Mucosa of descending colon (tissue), 3 donors: ENCODE measurements at regions not wholly inside any gene's neighbourhood (a gene's known extent, or its start where the extent isn't known, plus 50 kb on each side); places are given as distances from the start of the nearest gene placed in this dataset.
"Not testable (repeated sequence)": the region's sequence is repeated elsewhere in the genome, so short reads cannot be mapped to it uniquely, and the experiment has no call there.

Experiments used
- ATAC-seq: fragments of 200-7000 bp; cut with Tn5 transposase; one replicate; pipeline ENCODE4 v1.9.1; 2020; ENCODE audit warnings: mild to moderate bottlenecking, moderate library complexity
- DNase-seq, 3 donors: peaks; one replicate each; pipeline ENCODE4 v3.0.0-alpha.2; 2020
- H3K36me3 ChIP-seq: fragments of 200-600 bp; one replicate; pipeline ENCODE4 v1.8.0; 2021; ENCODE audit warnings: low read depth, mild to moderate bottlenecking
- H3K4me1 ChIP-seq: fragments of 200-600 bp; one replicate; pipeline ENCODE4 v1.8.0; 2021; ENCODE audit warnings: low read depth, mild to moderate bottlenecking
- H3K4me3 ChIP-seq: fragments of 200-600 bp; one replicate; pipeline ENCODE4 v1.8.0; 2021; ENCODE audit warnings: mild to moderate bottlenecking
- H3K9me3 ChIP-seq: fragments of 200-600 bp; one replicate; pipeline ENCODE4 v1.8.0; 2021; ENCODE audit warnings: mild to moderate bottlenecking
- CTCF ChIP-seq: fragments of 200-600 bp; IDR thresholded peaks from one replicate; pipeline ENCODE4 v1.8.0; 2022; ENCODE audit warnings: antibody characterized with exemption, mild to moderate bottlenecking
- intact Hi-C, 2 donors: fragments of 100-400 bp; cut with DNase I in 1 of 2; cut with micrococcal nuclease in 1 of 2; formaldehyde crosslinking; loops; one replicate each; pipeline versions ENCODE4 v1.11.0 to v1.11.1; 2022; cut with DNase I, micrococcal nuclease
- donor health status: DM: no; HTN: no; CAD: no; lungs with moderate emphysema.
- donor health status: DM: no; HTN: no; CAD: no.
- donor health status: DM: no; HTN: yes; CAD: no.

GRCh38 chrX:122363112-122363795, 820.8 kb upstream of the GRIA3 start:
- ATAC-seq (no peak), DNase-seq (no peak)
- Histone ChIP-seq H3K4me1 (no peaks in the 10 kb centered on the region), H3K4me3 (no peak overlapping the region), H3K36me3 (no peaks in the 10 kb centered on the region), H3K9me3 (no peaks in the 10 kb centered on the region)
- TF ChIP-seq CTCF = no peak
- intact Hi-C loops = no loop called here

DNA sequence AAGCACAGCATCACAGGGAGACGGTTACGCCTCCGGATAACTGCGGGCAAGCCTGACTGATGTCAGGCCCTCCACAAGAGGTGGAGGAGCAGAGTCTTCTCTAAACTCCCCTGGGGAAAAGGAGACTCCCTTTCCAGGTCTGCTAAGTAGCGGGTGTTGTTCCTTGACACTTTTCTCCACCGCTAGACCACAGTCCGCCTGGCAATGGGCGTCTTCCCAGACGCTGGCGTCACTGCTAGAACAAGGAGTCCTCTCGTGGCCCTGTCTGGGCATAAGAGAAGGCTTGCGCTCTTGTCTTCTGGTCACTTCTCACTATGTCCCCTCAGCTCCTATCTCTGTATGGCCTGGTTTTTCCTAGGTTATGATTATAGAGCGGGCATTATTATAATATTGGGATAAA, 808.5 kb upstream of the GRIA3 start:
- ATAC-seq, H3K4me1 ChIP-seq, H3K36me3 ChIP-seq, intact Hi-C loops, H3K9me3 ChIP-seq, H3K4me3 ChIP-seq, DNase-seq: not testable (repeated sequence)

- no peak for TF ChIP-seq CTCF
- Histone ChIP-seq H3K9me3 (no peaks in the 10 kb centered on the region), H3K4me3 (no peak overlapping the region), H3K36me3 (no peaks in the 10 kb centered on the region), H3K4me1 (no peaks in the 10 kb centered on the region)
- ATAC-seq (no peak), DNase-seq (no peak)
- intact Hi-C loops = no loop called here
These were observed 795.1 kb upstream of the GRIA3 start for GRCh38 chrX:122389005-122389404.

DNA sequence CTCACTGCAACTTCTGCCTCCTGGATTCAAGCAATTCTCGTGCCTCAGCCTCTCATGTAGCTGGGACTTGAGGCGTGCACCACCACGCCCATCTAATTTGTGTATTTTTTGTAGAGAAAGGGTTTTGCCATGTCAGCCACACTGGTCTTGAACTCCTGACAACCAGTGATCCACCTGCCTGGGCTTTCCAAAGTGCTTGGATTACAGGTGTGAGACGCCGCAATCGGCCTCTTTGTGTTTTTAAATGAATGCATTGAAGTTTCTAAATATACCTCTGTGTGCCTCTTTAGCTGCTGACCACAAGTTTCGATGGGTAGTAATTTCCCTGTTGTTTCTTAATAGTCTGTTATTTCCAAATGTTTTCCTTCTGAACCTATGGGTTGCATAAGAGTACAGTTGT, 765.3 kb upstream of the GRIA3 start:
- DNase-seq (no peak), ATAC-seq (no peak)
- Histone ChIP-seq H3K9me3 (no peaks in the 10 kb centered on the region), H3K4me1 (no peaks in the 10 kb centered on the region), H3K36me3 (no peaks in the 10 kb centered on the region), H3K4me3 (no peak overlapping the region)
- no peak for TF ChIP-seq CTCF
- intact Hi-C loops = no loop called here

DNA sequence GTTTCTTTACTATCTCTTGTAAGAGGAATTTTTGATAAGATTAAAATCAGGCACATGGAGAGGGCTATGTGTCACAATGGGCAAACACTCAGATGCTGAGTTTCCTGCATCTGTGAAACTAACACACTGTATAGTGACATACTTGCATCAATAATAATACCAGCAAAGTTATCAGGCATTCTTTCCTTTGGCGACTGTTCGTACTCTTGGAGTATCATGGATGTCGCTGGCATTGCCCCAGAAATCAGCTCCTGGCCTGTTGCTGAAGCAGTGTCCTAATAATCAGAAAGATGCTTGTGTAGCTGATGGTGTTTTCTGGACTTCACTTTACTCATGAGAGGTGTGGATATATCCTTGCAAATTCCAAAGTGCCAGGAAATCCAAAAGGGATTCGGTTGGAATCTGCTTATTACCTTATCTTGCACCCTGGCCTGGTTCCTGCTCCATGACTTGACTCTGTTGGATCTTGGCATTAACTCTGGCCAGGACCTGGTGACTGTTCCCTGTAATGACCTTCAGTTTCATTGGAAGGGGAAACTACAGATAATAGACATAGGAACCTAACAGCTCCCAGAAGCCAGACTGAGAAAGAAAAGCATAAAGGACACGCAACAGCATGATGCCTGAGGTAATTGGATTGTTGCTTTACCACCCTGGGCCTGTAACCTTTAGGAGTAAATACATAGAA, 762.5 kb upstream of the GRIA3 start:
- no peaks in the 10 kb centered on the region for H3K36me3 ChIP-seq
- no peaks in the 10 kb centered on the region for H3K4me1 ChIP-seq
- intact Hi-C loops = no loop called here
- H3K9me3 ChIP-seq = no peaks in the 10 kb centered on the region
- ATAC-seq (no peak), DNase-seq (no peak)
- H3K4me3 ChIP-seq = no peak overlapping the region
- TF ChIP-seq CTCF = no peak

DNA sequence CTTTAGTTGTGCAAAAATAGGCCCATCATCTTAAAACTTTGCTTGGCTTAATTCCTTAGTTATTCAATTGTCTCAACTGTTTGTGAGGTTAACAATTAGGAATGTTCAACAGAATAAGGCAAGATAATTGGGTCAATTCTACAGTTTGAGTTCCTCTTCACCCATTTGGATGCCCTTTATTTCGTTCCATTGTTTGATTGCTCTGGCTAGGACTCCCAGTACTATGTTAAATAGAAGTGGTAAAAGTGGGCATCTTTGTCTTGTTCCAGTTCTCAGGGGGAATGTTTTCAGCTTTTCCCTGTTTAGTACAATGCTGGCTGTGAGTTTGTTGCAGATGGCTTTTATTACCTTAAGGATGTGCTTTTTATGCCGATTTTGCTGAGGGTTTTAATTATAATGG, 761.5 kb upstream of the GRIA3 start:
- DNase-seq = no peak
- intact Hi-C loops = no loop called here
- Histone ChIP-seq H3K9me3 (no peaks in the 10 kb centered on the region), H3K4me3 (no peak overlapping the region), H3K4me1 (no peaks in the 10 kb centered on the region), H3K36me3 (no peaks in the 10 kb centered on the region)
- no peak for TF ChIP-seq CTCF
- ATAC-seq = no peak
